Keratinocyte (primary cell): ENCODE measurements at regions not wholly inside any gene's neighbourhood (a gene's known extent, or its start where the extent isn't known, plus 50 kb on each side); places are given as distances from the start of the nearest gene placed in this dataset.

Experiments
- DNase-seq: peaks from one replicate; pipeline ENCODE4 v3.0.0-alpha.2; 2011; ENCODE audit warnings: low read depth, missing footprints, low spot score
- FAIRE-seq: peaks from 2 replicates; lab custom pipeline; 2011; peaks lifted over from hg19 to GRCh38; lab: Jason Lieb, UNC
- H2AFZ ChIP-seq: 2 replicates; pipeline ENCODE4 v1.6.0; 2012; ENCODE audit warnings: low read length, control low read depth, inconsistent platforms; ENCODE audit not compliant: control insufficient read depth
- H3K27ac ChIP-seq: 2 replicates; pipeline ENCODE4 v1.5.1; 2011; ENCODE audit warnings: low read length; ENCODE audit not compliant: control insufficient read depth, insufficient read depth
- H3K27me3 ChIP-seq: 3 replicates; pipeline ENCODE4 v1.6.0; 2011; ENCODE audit warnings: low read length; ENCODE audit not compliant: control insufficient read depth, insufficient read depth; ENCODE audit errors: extremely low read depth
- H3K36me3 ChIP-seq, 2 experiments: 2 replicates in 1 of 2; 3 replicates in 1 of 2; pipeline ENCODE4 v1.5.1; 2011; ENCODE audit warnings: low read length in 2 of 2, mild to moderate bottlenecking in 1 of 2; ENCODE audit not compliant: control insufficient read depth in 2 of 2, insufficient read depth in 2 of 2; ENCODE audit errors: extremely low read depth in 1 of 2
- H3K4me1 ChIP-seq: 3 replicates; pipeline ENCODE4 v1.5.1; 2011; ENCODE audit warnings: low read length; ENCODE audit not compliant: control insufficient read depth, insufficient read depth; ENCODE audit errors: extremely low read depth
- H3K4me2 ChIP-seq: 3 replicates; pipeline ENCODE4 v1.6.0; 2011; ENCODE audit warnings: low read depth, low read length; ENCODE audit not compliant: control insufficient read depth, insufficient read depth; ENCODE audit errors: extremely low read depth
- H3K4me3 ChIP-seq, 3 experiments: fragments of 200-600 bp in 1 of 3; sonication (generic) in 1 of 3; 2 replicates in 2 of 3; 3 replicates in 1 of 3; pipeline ENCODE4 v1.5.1; 2011 to 2016; ENCODE audit warnings: low read length in 3 of 3, mild to moderate bottlenecking in 3 of 3, control low read depth in 2 of 3, inconsistent platforms in 1 of 3, low read depth in 1 of 3, mixed read lengths in 1 of 3, mixed run types in 1 of 3, moderate library complexity in 1 of 3; ENCODE audit not compliant: control insufficient read depth in 2 of 3, insufficient read depth in 2 of 3; ENCODE audit errors: extremely low read depth in 1 of 3
- H3K79me2 ChIP-seq: 2 replicates; pipeline ENCODE4 v1.6.0; 2012; ENCODE audit warnings: low read length; ENCODE audit not compliant: control insufficient read depth, insufficient read depth
- H3K9ac ChIP-seq: 3 replicates; pipeline ENCODE4 v1.6.0; 2011; ENCODE audit warnings: low read length; ENCODE audit not compliant: control insufficient read depth, insufficient read depth; ENCODE audit errors: extremely low read depth
- H3K9me1 ChIP-seq: 3 replicates; pipeline ENCODE4 v1.6.0; 2011; ENCODE audit warnings: low read length; ENCODE audit not compliant: control insufficient read depth, insufficient read depth; ENCODE audit errors: extremely low read depth
- H3K9me3 ChIP-seq: 2 replicates; pipeline ENCODE4 v1.5.1; 2012; ENCODE audit warnings: low read depth, low read length; ENCODE audit not compliant: control insufficient read depth
- H4K20me1 ChIP-seq: 3 replicates; pipeline ENCODE4 v1.6.0; 2011; ENCODE audit warnings: low read length; ENCODE audit not compliant: control insufficient read depth, insufficient read depth; ENCODE audit errors: extremely low read depth
- CTCF ChIP-seq, 3 experiments: IDR thresholded peaks in 1 of 3; conservative IDR thresholded peaks in 1 of 3; optimal IDR thresholded peaks in 1 of 3; 2 replicates in 2 of 3; 3 replicates in 1 of 3; pipeline versions ENCODE3 to v1.5.1; 2011; ENCODE audit warnings: low read length in 3 of 3, mild to moderate bottlenecking in 3 of 3, moderate library complexity in 2 of 3, control low read depth in 1 of 3, inconsistent platforms in 1 of 3; ENCODE audit not compliant: insufficient read depth in 2 of 3; ENCODE audit errors: extremely low read depth in 1 of 3
- EZH2 ChIP-seq: IDR thresholded peaks from one replicate; pipeline ENCODE4 v1.6.1; 2012; ENCODE audit warnings: inconsistent platforms, mild to moderate bottlenecking, low read length, moderate library complexity
- dilution Hi-C: fragments of 300-500 bp; cut with MboI; formaldehyde crosslinking; loops from one replicate; pipeline ENCODE4 v1.7.0; 2020; ENCODE audit warnings: low sequenced_read_pairs; ENCODE audit not compliant: extremely low pct_ligation_motif_present
- small RNA-seq, 3 experiments: library from RNA; depleted of rRNA; stranded (forward); fragments of <200 nt; gene quantifications; one replicate each; pipeline ENCODE3, GENCODE V24; 2012; ENCODE audit warnings: low read depth in 3 of 3, low replicate concordance in 1 of 3; ENCODE audit not compliant: insufficient read length in 3 of 3

- Histone ChIP-seq H3K79me2 (no peaks in the 10 kb centered on the region), H3K27me3 (no peaks in the 10 kb centered on the region)
- no peak for DNase-seq
These were observed 51.6 kb upstream of the FMNL2 start for GRCh38 chr2:152283392-152283791.

GRCh38 chr2:152284398-152284797 lies 50.6 kb upstream of the FMNL2 start:
- H3K4me2 ChIP-seq: no peak overlapping the region
- no peaks in the 10 kb centered on the region for H3K36me3 ChIP-seq
- no peak overlapping the region for H3K4me3 ChIP-seq
- H3K9ac ChIP-seq: no peak overlapping the region
- DNase-seq (no peak), FAIRE-seq (no peak)
- no peaks in the 10 kb centered on the region for H3K9me1 ChIP-seq
- H3K27ac ChIP-seq: no peak overlapping the region
- H3K27me3 ChIP-seq: no peaks in the 10 kb centered on the region
- no peak overlapping the region for H2AFZ ChIP-seq
- dilution Hi-C loops: no loop called here
- no peaks in the 10 kb centered on the region for H4K20me1 ChIP-seq
- no peaks in the 10 kb centered on the region for H3K79me2 ChIP-seq
- H3K4me1 ChIP-seq: no peaks in the 10 kb centered on the region
- no peaks in the 10 kb centered on the region for H3K9me3 ChIP-seq
- TF ChIP-seq EZH2: no peak
- no peak for TF ChIP-seq CTCF (optimal IDR thresholded peaks at IDR 0.05 in 1 of 3, IDR thresholded peaks at IDR 0.05 in 1 of 3, conservative IDR thresholded peaks at IDR 0.05 in 1 of 3; ENCODE audit: extremely low read depth in 1 of 3, insufficient read depth in 2 of 3, low read length in 3 of 3)

More at GRCh38 chr2:152283392-152283791, 51.6 kb upstream of the FMNL2 start:
- Histone ChIP-seq H4K20me1 (no peaks in the 10 kb centered on the region), H3K9me3 (peaks cover 4% of the 10 kb centered on the region), H2AFZ (no peak overlapping the region), H3K9ac (no peak overlapping the region), H3K4me1 (no peaks in the 10 kb centered on the region), H3K36me3 (no peaks in the 10 kb centered on the region), H3K4me2 (no peak overlapping the region), H3K9me1 (no peaks in the 10 kb centered on the region), H3K4me3 (no peak overlapping the region), H3K27ac (no peak overlapping the region)
- dilution Hi-C loops: no loop called here
- TF ChIP-seq EZH2 (no peak), CTCF (optimal IDR thresholded peaks at IDR 0.05 in 1 of 3, IDR thresholded peaks at IDR 0.05 in 1 of 3, conservative IDR thresholded peaks at IDR 0.05 in 1 of 3; ENCODE audit: extremely low read depth in 1 of 3, insufficient read depth in 2 of 3, low read length in 3 of 3) (no peak)
- no peak for FAIRE-seq

Small RNA genes in the stretch of these regions (small RNA-seq; reads per million reads assigned to genes)
- 0 reads per million in 3 experiments for gene RF00019
